Activated T-helper 9 cell treated with anti-CD3 and anti-CD28 coated beads, Interleukin-2, amount 50 U/mL, for 16 hours (primary cell): ENCODE measurements at regions not wholly inside any gene's neighbourhood (a gene's known extent, or its start where the extent isn't known, plus 50 kb on each side); places are given as distances from the start of the nearest gene placed in this dataset.

Source experiments
- DNase-seq: peaks from one replicate; pipeline ENCODE4 v3.0.0-alpha.2; 2020; ENCODE audit warnings: low read depth

DNA sequence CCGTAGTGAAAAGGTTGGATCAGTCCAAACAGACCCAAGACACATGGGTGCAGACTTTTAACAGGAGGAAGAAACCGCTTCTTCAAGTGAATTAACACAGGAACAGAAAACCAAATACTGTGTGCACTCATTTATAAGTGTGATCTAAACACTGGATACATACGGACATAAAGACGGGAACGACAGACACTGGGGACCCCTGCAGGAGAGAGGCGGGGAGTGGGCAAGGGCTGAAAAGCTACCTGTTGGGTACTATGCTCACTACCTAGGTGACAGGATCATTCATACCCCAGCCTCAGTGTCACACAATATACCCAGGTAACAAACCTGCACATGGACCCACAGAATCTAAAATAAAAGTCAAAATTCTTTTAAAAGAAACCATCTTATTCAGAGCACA lies 326.0 kb upstream of the NOCT start:
- DNase-seq, result no peak

DNA sequence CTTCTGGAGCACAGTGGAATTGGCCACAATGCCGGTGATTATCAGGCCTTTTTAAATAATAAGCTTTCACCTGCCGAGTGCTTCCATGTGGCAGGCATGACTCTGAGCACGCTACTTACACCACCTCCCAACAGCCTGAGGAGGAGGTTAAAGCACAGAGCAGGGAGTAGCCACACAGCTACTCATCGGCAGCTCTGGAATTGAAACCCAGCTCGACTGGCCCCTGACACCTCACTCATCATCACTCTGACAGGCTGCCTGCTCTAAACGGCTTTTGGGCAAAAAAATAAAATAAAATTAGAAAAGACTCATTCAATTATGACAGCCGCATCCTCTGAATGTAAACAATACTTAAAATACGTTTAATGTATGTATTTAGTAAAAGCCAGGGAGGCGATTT lies 326.4 kb upstream of the NOCT start:
- DNase-seq, result no peak

DNA sequence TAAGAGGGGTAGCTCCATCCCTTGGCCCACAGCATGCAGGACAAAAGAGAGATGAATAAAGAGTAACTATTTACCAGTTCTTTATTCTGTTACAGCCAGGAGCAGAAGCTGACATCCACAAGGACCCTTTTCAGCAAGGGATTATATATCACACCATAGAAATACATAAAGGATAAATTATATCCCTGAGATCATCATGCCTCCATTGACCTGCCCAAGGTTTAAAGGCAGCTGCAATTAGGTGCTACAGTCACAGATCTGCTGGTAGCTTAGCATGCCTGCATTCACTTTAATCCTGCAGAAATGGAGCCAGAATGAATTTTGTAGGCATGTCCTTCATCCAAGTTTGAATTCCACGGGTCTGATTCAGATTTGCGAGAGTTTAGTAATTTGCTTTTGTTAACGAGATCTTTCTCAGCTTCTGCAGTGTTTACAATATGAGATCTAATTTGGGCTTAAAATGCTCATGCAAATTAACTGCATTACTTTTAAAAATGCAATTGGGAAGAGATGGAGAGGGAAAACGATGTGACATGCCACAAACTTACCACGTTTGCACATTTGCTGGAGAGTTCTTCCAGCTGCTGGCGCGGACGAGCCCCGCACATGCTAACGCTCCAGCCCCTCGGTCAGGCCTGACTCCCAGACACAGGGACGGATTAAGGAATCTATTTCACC lies 327.0 kb upstream of the NOCT start:
- DNase-seq, result no peak

GRCh38 chr4:138686106-138686835 lies 329.3 kb upstream of the NOCT start:
- no peak for DNase-seq

- DNase-seq, result no peak
These were observed 330.3 kb upstream of the NOCT start for GRCh38 chr4:138685316-138685715.

GRCh38 chr4:138680989-138681604 lies 334.5 kb upstream of the NOCT start:
- DNase-seq, result peak; percentile 48

GRCh38 chr4:138680256-138680655 lies 335.3 kb upstream of the NOCT start:
- no peak for DNase-seq

DNA sequence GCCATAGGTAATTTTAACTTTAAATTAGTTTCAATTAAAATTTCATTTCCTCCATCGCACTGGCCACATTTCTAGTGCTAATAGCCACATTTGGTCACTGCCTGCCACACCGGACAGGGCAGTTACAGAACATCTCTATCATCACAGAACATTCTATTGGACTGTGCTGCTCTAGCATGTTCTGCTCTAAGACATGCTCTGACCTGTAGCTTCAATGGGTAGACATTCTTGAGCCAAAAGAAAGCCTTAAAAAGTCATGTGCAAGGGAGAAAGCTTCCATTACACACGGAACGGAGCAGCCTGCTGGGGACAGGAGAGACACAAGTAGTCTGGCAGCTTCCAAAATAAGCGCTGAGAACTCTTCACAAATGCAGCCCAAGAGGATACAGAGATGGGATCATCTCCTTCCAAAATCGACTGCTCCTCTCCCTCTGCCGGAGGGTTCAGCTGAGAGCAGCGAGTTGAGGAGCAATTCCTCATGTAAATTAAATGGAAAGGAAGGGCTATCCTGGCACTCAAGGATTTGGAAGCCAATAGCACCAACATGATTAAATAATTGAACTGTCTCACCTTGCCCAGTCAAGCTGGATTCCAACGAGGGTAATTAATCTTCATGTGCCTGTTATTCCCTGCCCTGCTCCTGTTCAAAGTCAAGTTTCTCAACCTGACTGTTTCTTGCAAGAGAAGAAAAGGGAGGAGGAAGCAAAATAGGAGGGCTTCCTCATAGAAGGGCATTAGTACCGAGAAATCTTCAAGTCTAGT lies 336.4 kb upstream of the NOCT start:
- no peak for DNase-seq

GRCh38 chr4:138677748-138678147 lies 337.8 kb upstream of the NOCT start:
- no peak for DNase-seq

- no peak for DNase-seq
These were observed 338.4 kb upstream of the NOCT start for GRCh38 chr4:138677212-138677611.

DNA sequence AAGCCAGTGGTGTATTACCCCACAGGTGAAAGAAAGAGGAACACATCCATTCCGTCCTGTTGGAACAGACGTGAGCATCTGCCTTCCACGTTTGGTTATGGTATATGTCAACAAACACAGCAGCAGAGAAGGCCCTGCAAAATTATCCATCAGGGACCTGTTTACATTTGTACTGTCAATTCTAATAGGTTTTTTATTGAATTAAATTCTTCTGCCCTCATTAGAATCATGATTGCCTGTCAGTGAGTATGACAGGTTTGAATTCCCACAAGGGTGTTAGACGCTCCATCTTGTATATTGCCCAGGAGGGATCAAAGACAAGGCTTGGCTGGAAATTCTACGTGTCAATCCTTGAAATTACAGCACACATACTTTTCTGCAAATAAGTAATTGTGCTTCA lies 339.9 kb upstream of the NOCT start:
- no peak for DNase-seq

DNA sequence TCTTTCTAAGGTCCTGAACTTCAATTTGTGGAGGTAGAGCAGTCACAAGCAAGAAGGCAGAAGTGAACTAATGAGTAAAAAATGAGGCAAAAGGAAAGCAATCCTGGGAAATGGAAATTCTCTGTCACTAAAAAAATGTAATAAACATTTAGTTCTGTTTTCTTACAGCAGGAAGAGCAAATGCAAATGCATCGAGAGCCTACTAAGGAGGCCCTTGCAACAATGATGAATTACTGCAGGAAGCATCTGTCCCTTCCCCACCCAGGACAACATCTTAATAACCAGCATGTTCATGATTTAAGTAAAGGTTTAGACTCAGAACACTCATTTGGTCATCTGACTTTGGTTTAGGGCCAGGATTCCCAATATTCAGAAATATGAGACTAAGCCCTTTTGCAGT lies 341.4 kb upstream of the NOCT start:
- no peak for DNase-seq

DNA sequence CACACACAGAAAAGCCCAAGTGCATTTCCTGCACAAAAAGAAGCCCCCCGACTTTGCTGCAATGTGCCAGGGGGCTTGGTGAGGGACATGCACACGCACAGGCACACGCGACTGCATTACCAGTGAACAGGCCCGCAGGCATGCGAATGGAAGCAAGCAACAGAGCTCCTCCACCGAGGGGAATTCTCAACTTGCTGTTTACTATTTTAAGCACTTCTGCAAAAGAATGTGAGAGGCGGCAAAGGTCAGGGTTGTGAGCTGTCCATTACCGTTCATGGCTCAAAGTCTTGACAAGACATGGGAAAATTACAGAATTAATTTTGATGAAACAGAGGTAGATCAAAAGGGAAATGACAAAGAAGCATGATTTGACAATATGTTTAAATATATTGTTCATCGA lies 342.5 kb upstream of the NOCT start:
- no peak for DNase-seq

DNA sequence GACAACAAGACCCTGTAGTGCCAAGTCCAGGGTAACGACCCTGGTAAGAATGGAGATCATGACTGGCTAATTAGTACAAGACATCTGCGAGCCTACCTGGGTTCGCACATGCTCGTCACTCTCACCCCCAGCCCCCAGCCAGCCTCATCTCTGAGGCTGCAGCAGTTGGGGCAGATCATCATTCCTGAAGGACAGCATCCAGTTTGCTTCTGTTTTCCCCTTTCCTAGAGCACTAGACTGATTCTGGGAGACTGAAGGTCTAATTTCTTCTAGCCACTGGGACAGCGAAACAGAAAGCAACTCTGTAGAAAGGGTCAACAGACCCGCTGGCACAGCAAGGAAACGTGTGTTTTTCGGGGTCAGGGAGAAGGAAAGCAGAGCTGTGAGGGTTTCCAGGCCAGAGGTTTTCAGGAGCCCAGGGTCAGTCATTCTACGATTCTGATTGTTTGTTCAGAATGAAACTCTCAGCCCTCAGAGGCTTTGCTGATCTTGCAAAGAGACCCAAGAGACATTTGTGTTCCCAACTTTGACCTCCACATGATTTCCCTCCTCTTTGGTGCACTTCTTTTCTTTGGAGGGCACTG lies 343.1 kb upstream of the NOCT start:
- DNase-seq, result no peak

DNA sequence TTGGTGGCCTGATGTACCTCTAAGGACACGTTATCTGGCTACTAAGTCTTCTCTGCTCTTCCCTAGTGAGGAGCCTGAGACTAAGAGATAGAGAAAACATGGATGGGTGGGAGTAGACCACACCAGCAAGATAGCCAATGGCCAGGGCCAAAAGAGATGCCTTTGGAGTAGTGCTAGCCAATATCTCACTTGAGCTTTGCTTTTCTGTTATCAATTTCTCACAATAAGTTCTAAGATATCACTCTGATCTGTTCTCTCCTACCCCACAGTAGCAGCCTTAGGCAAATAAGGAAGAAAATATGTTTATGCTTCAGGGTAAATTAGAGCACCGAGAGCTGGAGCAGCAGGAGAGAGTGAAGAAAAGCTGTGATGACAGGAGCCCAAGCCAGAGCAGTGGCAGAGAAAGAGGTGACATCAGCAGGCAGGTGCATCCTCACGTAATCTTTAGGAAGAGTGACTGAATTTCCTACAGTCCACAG lies 343.9 kb upstream of the NOCT start:
- DNase-seq, result no peak

DNA sequence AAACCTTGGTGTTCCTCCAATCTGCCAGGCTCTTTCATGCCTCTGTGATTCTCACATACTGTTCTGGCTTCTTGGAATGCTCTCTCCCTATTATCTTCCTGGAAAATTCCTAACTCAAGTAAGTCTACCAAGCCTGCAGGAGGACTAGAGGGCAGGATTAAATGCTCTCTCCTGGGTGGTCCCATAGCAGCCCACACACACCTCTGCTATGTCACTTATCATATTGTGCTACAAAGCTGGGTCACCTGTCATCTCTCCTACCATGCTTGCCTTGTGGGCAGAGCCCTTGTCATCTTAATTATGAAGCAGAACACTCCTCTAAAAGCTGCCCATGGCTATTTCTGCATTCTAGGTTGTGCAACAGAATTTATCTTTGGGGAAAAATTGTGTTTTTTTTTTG lies 344.5 kb upstream of the NOCT start:
- DNase-seq, result no peak

DNA sequence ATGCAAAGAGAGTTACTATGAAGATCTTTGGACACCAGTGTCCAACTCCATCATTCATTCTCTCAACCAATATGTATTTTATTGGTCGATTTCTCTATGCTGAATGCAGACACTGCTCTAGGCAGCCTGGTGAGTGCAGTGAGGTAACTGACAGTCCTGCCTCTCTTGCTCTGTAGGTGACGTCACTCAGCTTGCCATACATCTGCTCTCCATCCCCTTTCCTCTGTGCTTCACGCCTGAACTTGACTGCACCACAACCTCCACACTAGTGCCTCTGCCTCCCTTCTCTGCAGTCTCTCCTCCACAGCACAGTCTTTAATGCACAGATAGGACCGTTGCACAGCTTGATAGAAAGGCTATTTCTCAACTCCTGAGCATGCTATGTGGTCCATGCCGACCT lies 344.9 kb upstream of the NOCT start:
- DNase-seq, result no peak

GRCh38 chr4:138669479-138670315 lies 345.9 kb upstream of the NOCT start:
- DNase-seq, result no peak

GRCh38 chr4:138668309-138668708 lies 347.3 kb upstream of the NOCT start:
- no peak for DNase-seq

DNA sequence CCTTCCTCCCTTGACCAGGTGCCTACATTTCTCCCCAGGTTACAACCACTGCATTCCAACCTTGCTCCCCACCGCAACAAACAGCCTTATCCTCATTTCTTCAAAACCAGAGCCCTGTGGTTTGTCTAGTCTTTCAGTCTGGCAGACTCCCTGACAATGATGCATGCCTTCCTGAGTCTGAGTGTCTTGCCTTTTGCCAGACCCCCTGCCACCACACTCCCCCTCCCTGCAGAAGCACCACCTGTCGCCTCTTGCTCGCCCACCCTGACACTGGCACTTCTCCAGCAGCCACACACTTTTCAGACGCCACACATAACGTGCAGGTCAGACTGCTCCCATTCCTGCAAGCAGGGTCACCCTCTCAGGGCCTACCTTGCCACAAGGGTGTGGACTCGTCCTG lies 349.2 kb upstream of the NOCT start:
- DNase-seq, result no peak

DNA sequence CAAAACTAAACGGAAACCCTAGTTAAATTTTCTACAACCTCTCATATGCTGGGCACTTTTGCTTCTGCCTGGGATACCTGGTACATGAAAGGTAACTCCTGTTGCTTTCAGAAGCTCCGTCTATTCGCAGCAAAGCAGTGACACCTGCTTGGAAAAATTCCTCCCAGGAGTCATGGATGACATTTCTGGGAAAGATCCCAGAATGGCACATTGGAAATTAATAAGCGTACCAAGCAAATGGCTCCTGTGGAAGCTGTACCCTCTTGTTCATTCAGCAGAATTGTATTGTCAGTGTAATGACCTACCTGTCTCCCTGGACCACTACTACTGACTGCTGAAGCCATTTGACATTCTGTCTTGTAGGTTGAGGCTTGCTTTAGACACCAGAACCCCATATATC lies 349.7 kb upstream of the NOCT start:
- no peak for DNase-seq
